NCI-H2196 (cell line): ENCODE measurements at regions not wholly inside any gene's neighbourhood (a gene's known extent, or its start where the extent isn't known, plus 50 kb on each side); places are given as distances from the start of the nearest gene placed in this dataset.
"Not testable (repeated sequence)": the region's sequence is repeated elsewhere in the genome, so short reads cannot be mapped to it uniquely, and the experiment has no call there.

Experiments used
- DNase-seq: peaks from one replicate; lab custom pipeline; 2025; ENCODE audit not compliant: unreplicated experiment; lab: John Stamatoyannopoulos, UW

DNA sequence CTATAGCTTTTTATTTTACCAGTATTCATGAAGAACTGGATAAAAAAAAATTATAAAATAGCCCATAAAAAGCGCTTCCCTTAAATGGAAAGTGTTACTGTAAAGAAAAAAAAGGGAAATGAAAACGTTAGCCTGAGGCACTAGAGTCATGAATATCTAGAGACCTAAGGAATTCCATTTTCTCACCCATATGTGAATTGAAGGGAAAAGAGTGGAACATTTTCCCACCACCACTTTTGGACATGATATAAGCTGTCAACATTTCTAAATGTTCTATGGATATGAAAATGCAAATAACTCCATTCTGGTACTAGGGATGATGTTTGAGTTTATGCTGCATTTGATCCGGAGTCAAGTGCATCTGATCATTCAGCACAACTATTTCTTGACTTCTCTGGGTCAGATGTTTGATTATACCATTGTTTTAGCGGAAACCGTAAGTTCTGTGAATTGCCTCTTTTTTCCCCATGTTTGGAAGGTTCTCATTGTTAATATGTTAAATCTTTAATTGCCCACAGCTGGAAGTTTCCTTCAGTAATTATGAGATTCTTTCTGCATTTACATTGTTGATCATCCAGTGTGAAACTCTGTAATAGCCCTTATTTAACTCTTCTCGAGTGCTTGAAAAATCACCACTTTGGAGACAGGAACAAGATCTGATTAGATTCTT lies 467.4 kb upstream of the SEMA6A start:
- DNase-seq: no peak

DNA sequence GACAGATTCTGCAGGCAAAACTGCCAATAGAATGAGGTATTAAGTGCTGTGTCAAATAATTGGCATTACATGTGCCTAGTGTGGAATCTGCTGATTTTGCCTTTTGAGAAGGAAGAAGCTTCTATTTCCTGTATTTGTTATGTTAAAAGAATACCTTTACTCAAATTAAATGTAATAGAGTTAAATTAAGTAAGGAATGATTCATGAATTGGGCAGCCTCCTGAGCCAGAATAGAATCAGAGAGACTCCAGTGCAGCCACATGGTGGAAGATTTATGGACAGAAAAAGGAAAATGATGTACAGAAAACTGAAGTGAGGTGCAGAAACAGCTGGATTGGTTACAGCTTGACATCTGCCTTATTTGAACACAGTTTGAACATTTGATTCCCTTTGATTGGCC lies 464.4 kb upstream of the SEMA6A start:
- DNase-seq: no peak

DNA sequence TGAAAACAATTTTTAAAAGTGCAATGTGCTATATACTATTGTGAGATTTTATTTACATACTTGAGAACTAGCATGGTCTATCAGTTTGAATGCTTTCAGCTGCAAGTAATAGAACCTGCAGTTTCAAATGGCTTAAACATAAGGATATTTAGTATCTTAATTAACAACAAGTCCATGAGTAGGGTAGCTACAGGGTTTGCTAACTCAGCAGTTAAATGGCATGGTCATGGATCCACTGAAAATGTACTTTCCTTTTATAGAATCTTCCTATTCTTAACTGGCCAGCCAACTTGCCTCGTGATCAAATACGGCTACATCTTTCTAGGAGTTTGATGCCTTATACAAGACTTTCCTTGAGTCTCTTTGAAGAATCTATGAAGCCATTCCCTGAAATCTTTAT lies 452.8 kb upstream of the SEMA6A start:
- no peak for DNase-seq

DNA sequence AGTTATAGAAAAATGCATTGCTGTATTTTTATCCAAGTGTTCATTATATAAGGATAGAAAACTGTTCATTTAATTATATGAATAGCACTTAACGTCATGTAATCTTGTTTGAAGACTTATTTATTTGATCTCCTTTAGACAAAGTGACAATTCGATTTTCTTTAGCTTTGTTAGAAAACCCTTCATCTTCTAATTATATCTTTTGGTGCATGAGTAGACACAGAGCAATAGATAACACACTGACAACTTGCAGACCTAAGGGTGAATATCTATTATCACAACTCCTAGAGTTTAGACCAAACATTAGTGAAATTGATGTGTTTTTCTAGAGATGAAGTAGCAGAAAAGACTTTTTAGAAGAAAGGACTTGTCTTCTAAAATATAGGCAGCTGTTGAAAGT lies 446.4 kb upstream of the SEMA6A start:
- no peak for DNase-seq

DNA sequence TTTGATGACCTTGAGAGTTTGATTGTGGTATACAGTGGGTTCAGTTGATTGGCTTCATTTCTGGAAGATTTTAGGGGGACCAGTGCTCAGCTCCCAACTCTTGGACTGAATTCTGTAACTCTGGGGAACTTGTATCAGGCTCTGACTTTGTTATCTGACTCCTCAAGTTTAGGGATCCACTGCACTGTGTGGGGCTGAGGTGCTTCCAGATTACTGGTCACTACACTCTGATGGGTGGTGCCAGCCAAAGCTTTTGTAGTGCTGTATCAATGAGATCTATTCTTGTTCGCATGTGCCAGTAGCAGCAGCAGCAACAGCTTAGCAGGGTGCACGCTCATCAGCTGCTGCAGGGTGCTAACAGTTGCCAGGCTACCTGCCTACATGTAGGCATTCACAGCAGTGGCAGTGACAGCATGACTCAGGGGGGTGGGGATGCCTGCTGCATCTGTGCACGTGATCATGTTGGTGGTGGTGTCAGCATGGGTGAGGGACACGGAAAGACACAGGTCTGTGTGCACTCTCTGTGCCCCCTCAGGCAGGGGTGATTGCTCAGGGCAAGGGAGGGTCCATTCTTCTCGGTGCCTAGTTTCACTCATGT lies 438.8 kb upstream of the SEMA6A start:
- DNase-seq: no peak

DNA sequence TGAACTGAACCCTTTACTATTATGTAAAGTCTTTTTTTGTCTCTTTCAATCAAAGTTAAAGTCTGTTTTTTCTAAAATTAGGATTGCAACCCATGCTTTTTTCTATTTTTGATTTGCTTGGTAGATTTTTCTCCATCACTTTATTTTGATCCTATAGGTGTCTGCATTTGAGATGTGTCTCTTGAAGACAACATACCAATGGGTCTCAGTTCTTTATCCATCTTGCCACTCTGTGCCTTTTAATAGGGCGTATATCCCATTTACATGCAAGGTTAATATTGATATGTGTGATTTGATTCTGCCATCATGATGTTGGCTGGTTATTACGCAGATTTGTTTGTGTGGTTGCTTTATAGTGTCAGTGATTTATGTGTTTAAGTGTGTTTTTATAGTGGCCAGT lies 436.0 kb upstream of the SEMA6A start:
- no peak for DNase-seq

DNA sequence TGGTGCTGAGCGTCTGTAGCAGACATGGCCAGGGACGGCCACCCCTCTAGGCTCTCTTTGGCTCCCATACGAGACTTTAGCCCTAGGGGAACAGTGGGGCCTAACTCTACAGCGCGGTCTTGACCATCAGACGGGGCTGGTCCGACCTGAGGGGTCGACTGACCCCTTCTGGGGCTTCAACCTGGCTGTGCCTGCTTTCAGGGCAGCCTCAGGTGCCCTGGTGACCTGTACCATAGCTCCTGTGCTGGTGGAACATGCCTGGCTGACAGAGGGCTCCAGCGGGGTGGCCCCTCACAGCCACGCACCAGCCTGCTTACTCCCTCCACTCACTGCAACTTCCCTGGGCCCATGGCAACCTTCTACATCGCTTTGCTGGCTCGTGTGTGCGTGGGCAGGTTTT lies 423.4 kb upstream of the SEMA6A start:
- no peak for DNase-seq

DNA sequence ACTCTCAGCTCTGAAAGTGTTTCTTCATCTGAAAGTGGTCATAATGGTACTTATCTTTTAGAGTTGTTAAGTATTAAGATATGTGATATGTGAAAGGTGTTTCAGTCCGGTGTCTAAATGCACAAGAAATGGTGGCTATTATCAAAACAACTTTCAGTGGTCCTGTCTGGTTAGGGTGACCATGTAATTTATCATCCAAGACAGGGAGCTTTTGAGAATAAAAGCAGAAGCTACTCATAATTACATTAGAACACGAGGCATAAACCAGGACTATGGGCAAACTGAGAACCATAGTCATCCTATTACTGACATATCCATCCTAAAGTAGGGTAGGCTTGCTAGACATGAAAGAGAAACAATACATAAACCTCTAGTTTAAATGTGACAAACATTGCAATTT lies 418.1 kb upstream of the SEMA6A start:
- DNase-seq: no peak

DNA sequence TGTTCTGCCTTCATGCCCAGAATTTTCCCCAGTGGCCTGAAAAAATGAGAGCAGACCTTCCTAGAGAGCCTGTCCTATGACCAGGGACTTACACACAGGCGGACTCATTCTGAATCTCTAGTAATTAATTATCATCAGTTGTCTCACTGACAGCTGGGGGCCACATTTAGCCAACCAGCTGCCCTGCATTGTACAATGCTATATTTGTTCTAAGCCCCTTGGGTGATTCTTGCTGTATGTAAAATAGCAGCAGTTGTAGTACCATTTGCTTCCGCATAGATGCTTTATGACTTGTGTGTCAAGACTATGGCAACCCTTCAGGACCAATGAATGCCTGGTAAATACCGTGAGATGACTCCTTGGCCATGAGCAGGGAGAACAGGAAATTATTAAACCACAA lies 415.4 kb upstream of the SEMA6A start:
- no peak for DNase-seq

DNA sequence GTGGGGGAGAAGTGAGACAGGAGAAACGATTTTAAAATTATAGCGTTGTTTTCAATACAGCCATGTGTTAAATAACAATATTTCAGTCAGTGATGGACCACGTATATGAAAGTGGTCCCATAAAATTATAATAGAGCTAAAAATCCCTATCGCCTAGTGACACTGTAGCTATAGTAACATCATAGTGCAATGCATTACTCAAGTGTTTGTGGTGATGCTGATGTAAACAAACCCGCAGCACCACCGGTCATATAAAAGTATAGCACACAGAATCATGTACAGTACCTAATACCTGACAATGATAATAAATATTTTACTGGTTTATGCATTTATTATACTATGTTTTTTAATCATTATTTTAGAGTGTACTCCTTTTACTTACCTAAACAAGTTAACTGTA lies 407.4 kb upstream of the SEMA6A start:
- no peak for DNase-seq

DNA sequence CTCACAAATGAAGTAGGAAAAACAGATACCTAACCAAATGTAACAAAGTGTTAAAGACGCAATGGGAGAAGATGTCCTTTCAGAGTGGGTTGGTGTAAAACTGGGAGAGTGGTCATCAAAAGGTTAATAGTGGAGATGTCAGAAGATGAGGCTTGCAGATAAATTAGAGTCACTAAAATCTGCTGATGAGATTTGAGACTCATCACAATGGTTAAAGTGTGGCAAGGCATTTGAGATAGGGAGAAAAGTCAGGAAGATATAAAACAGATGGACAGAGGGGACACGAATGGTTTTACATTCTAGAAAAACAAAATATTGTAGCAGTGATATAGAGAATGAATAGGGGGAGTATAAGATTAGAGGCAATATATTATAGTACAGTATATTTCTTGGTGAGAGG lies 406.0 kb upstream of the SEMA6A start:
- DNase-seq: no peak

DNA sequence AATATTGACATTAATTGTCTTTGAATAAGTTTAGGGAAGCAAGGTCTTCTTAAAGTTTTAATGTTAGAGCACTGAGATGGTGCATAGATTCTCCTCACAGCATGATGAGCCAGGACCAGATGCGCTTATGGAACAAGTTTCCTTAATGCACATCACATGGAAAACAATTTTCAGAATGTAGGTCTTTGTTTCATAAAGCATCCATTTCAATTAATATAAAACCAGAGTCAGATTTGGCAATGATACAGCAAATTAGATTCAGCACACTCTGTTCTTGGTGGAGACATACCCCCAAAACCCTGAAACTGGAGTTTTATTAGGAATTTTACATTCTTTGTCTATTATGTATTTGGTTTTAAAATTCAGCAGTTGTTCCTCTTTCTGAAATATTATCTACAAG lies 402.1 kb upstream of the SEMA6A start:
- DNase-seq: no peak

DNA sequence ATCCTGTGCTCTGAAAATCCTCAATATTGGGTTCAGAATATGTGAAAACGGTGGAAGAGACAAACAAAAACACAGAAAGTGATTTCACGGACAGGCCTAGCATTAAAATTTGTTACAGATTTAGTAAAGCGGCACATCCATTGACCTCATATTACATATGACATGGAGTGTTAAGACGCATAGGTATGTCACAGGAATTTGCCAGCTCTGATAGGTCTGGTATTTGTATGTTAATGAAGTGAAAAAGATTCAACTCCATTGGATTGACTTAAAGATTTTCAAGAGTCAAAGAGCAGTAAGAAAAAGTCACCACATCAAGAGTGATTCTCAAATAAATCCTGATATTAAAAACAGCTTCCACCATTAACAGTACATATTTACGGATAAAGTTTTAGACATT lies 396.5 kb upstream of the SEMA6A start:
- DNase-seq: no peak

DNA sequence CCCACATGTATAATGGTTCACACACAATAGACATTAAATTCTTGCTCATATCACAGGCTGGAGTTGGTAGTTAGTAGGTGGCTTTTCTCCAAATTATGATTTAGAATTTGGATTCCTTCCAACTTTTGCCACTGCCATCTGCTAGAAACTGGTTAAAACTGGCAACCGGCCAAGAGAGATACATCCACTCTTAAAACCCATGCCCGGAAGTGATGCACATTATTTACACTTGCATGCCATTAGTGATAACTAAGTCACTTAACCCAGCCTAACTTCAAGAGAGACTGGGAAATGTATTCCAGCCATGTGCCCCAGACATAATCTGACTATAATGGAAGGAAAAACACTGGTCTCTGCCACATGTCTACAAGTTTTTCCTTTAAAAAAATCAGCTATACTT lies 395.7 kb upstream of the SEMA6A start:
- DNase-seq: no peak

DNA sequence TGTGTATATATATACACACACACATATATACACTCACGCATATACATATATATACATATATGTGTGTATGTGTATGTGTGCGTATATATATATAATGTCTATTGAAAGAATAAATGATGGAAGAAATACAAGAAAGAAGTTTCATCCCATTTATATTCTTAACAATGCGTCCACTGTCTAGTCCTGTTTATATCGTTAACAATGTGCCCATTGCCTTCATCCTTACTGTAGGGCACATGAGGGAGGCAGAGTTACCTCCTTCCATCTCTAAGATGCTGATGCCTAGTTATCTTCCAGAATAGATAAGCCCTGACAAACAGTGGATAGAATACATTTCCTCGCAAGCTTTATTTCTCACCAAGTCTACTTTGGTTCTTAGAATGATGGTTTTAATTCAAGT lies 389.8 kb upstream of the SEMA6A start:
- DNase-seq: no peak

DNA sequence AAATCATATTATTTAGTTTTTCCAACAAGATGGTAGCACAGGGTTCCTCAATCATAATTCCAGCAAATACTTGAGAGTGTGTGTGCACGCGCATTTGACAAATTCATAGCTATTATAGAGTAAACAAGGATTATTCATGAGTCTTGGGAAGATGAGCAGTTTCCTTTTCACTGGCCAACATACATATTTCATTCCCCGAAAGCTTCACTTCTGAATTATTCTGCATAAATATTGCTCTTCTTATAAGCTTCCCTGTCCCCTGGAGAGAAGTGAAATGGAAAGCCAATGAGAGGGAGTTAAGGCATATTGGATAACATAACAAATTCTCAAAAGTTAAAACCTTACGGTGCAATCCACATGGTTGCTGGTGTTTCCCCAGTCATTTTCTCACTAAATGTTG lies 386.4 kb upstream of the SEMA6A start:
- no peak for DNase-seq

DNA sequence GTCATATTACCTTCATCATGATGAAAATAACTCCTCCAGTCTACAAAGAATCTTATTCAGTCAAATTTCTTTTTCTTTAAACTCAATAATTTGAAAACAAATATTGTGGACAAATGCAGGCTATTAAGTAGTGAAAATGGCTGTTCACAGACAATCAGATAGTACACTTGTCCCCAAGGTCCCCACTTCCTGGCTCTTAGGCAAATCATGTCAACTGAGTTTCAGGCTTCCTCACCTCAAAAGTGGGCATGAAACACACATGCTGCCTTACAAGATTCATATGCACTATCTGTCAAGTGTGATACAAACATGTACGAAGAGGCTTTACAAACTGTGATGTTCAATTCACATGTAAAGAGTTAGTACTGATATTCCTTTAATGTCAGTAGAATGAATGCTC lies 385.2 kb upstream of the SEMA6A start:
- no peak for DNase-seq

DNA sequence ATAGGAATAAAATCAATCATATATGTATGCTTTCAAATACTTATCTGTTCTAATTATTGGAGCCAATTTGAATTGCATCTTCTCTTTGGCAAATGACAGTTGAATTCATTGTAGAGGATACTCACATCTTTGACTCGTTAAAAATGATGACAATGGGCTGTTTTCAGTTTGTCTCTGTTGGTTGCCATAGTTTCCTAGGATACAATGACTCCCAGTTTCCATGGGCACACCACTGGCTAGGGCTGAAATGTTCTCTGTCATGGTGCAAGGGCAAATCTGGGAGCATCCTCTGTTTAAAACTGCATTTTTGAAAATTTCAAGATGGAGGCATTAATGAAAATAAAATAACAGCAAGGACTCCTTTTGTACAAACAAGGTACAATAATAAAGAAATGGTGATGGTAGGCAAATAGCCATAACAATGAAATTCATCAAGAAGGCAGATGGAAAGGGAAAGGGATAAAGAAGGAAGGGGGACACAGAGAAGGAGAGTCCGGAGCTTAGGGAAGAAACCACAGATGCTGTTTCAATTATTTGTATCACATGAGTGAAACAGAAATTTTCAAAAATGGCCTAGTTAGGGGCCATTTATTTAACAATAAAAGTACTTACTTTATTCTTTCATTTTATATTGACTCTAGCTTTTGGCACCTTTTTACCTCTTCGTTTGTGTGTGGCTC lies 378.8 kb upstream of the SEMA6A start:
- no peak for DNase-seq

DNA sequence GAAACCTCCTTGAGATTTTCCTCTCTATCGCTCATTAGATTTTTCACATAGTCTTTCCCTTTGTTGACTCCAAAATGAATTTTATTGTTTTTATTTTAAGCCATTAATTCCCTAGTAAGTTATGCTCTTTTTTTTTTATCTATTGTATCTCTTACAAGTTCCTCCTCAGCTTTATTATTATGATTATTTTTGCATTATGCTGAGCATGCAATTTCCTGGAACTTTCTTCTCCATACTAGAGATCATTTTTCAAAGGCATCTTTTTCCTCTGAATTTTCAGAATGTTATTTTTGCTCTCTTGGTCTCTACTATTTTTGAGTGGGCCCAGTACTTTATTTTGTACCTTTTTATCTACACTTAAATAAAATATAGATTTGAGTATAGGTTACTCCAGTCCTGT lies 376.6 kb upstream of the SEMA6A start:
- DNase-seq: no peak

DNA sequence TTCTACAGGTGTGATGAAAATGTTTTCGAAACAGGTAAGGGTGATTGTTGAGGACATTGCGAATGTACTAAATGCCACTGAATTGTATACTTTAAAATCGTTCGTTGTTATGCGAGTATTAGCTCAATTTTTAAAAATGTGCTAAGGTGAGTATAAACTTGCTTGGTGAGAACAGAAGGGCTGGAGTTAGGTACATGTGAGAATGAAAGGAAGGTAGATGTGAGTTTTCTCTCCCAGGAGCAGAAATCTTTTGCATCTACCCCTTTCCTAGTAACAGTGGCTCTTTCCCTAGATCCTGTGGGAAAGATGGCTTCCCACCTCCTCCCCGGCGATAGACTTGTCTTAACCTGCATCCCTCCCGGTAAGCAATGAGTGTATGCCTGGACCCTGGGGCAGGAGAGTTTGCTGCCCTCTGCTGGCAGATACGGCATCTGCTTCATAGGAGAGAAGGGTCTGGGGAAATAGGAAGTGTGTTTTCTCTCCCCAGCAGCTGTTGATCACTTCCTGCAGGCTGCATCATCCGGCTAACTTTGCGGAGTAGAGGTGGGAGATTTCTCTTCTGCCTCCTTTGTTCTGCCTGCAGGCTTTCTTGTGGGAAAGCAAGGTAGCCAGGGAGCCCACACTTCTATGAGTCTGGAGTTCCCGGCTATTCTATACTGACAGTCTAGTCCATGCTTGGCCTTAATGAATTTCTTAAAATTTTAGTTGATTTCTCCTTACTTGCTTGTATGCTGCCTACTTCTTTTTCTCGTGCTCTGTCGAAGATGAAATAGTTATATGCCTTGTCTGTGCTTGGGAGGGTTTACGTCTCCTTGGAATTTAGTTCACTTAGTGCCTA lies 373.3 kb upstream of the SEMA6A start:
- DNase-seq: peak; percentile 20

DNA sequence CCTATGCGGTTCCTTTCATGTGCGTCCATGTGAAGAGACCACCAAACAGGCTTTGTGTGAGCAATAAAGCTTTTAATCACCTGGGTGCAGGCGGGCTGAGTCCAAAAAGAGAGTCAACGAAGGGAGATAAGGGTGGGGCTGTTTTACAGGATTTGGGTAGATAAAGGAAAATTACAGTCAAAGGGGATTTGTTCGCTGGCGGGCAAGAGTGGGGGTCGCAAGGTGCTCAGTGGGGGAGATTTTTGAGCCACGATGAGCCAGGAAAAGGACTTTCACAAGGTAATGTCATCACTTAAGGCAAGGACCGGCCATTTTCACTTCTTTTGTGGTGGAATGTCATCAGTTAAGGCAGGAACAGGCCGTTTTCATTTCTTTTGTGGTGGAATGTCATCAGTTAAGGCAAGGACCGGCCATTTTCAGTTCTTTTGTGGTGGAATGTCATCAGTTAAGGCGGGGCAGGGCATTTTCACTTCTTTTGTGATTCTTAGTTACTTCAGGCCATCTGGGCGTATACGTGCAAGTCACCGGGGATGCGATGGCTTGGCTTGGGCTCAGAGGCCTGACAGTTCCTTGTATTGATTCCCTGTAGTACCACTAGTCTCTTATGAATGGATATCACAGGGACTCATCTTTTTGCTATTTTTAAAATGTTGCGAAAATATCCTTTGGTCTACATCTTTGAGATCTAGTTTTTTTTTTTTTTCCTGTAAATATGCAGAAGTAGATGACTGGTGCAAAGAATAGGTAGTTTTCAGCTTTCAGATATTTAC lies 371.2 kb upstream of the SEMA6A start:
- not testable (repeated sequence) for DNase-seq
